H1 (cell line): ENCODE measurements at regions not wholly inside any gene's neighbourhood (a gene's known extent, or its start where the extent isn't known, plus 50 kb on each side); places are given as distances from the start of the nearest gene placed in this dataset.

ENCODE experiments used
- CTCF ChIA-PET: fragments of 300-600 bp; sonication (Branson Sonifier 250); formaldehyde crosslinking; loops from one replicate; lab custom pipeline; 2021; ENCODE audit not compliant: partially characterized antibody; lab: Charles Lee
- POLR2A ChIA-PET: fragments of 300-600 bp; sonication (Branson Sonifier 250); formaldehyde crosslinking; loops from one replicate; lab custom pipeline; 2021; ENCODE audit warnings: inconsistent platforms; ENCODE audit not compliant: partially characterized antibody; lab: Charles Lee
- DNase-seq, 2 experiments: peaks; one replicate each; pipeline versions ENCODE4 v3.0.0 to v3.0.0-alpha.2; 2010 to 2022; ENCODE audit warnings: low spot score in 2 of 2, low read depth in 1 of 2, mixed read lengths in 1 of 2
- FAIRE-seq: peaks from 2 replicates; lab custom pipeline; 2011; peaks lifted over from hg19 to GRCh38; lab: Jason Lieb, UNC
- H2AFZ ChIP-seq: 2 replicates; pipeline ENCODE4 v1.8.1; 2012; ENCODE audit warnings: low read length, inconsistent platforms
- H2AK5ac ChIP-seq: 2 replicates; pipeline ENCODE4 v1.6.1; 2013; ENCODE audit warnings: low read depth, low read length
- H2BK120ac ChIP-seq: replicated peaks from 2 replicates; pipeline ENCODE3; 2013; ENCODE audit warnings: low read depth, low read length, inconsistent platforms
- H2BK12ac ChIP-seq: 2 replicates; pipeline ENCODE4 v1.6.1; 2013; ENCODE audit warnings: low read depth, low read length
- H2BK15ac ChIP-seq: 2 replicates; pipeline ENCODE4 v1.6.1; 2013; ENCODE audit warnings: low read length
- H2BK20ac ChIP-seq: 2 replicates; pipeline ENCODE4 v1.6.1; 2013; ENCODE audit warnings: low read length
- H2BK5ac ChIP-seq: 2 replicates; pipeline ENCODE4 v1.6.1; 2013; ENCODE audit warnings: low read depth, low read length
- H3K14ac ChIP-seq: 2 replicates; pipeline ENCODE4 v1.6.1; 2013; ENCODE audit warnings: inconsistent platforms; ENCODE audit not compliant: insufficient read length
- H3K18ac ChIP-seq: 2 replicates; pipeline ENCODE4 v1.6.1; 2013; ENCODE audit warnings: low read length; ENCODE audit errors: extremely low read depth
- H3K23ac ChIP-seq: 2 replicates; pipeline ENCODE4 v1.6.1; 2013; ENCODE audit warnings: inconsistent platforms; ENCODE audit not compliant: insufficient read length
- H3K23me2 ChIP-seq: 2 replicates; pipeline ENCODE4 v1.6.1; 2013; ENCODE audit warnings: low read depth, low read length
- H3K27ac ChIP-seq: 2 replicates; pipeline ENCODE4 v1.6.1; 2011; ENCODE audit warnings: low read depth, low read length, inconsistent platforms
- H3K27me3 ChIP-seq, 4 experiments: replicated peaks in 1 of 4; 1 replicate in 1 of 4; 2 replicates in 3 of 4; pipeline versions ENCODE4 v1.6.1 to v1.8.1; 2011 to 2013; ENCODE audit warnings: low read length in 3 of 4, mild to moderate bottlenecking in 3 of 4, inconsistent platforms in 2 of 4, mixed read lengths in 2 of 4, moderate library complexity in 1 of 4; ENCODE audit not compliant: control insufficient read depth in 3 of 4, insufficient read depth in 3 of 4; ENCODE audit errors: extremely low read depth in 1 of 4
- H3K36me3 ChIP-seq, 4 experiments: 2 replicates each; pipeline versions ENCODE4 v1.6.1 to v1.8.1; 2011 to 2013; ENCODE audit warnings: mild to moderate bottlenecking in 4 of 4, low read length in 3 of 4, moderate library complexity in 2 of 4, control low read depth in 1 of 4, inconsistent platforms in 1 of 4; ENCODE audit not compliant: insufficient read depth in 4 of 4, control insufficient read depth in 2 of 4
- H3K4ac ChIP-seq: replicated peaks from 2 replicates; pipeline ENCODE3; 2013; ENCODE audit warnings: low read length, low read depth, mixed read lengths, inconsistent platforms; ENCODE audit not compliant: insufficient read length
- H3K4me1 ChIP-seq, 4 experiments: replicated peaks in 1 of 4; 1 replicate in 1 of 4; 2 replicates in 3 of 4; pipeline versions ENCODE4 v1.6.1 to v1.8.1; 2011 to 2013; ENCODE audit warnings: low read length in 3 of 4, inconsistent platforms in 2 of 4, mixed read lengths in 1 of 4; ENCODE audit not compliant: insufficient read depth in 4 of 4, control insufficient read depth in 3 of 4
- H3K4me2 ChIP-seq, 2 experiments: 2 replicates each; pipeline versions ENCODE4 v1.6.1 to v1.8.1; 2011 to 2013; ENCODE audit warnings: low read depth in 2 of 2, low read length in 2 of 2, control low read depth in 1 of 2, inconsistent platforms in 1 of 2, mild to moderate bottlenecking in 1 of 2; ENCODE audit not compliant: insufficient read depth in 1 of 2
- H3K4me3 ChIP-seq, 4 experiments: fragments of 200-600, 300-600 bp in 1 of 4; sonication (generic), shearing (Covaris generic), sonication (Bioruptor Twin) in 1 of 4; 2 replicates each; pipeline versions ENCODE4 v1.5.1 to v1.8.1; 2011 to 2016; ENCODE audit warnings: low read length in 4 of 4, low read depth in 3 of 4, control low read depth in 2 of 4, inconsistent platforms in 2 of 4, mild to moderate bottlenecking in 2 of 4, mixed read lengths in 1 of 4, moderate library complexity in 1 of 4; ENCODE audit not compliant: insufficient read depth in 2 of 4; ENCODE audit errors: extremely low read depth in 1 of 4
- H3K56ac ChIP-seq: replicated peaks from 2 replicates; pipeline ENCODE3; 2013; ENCODE audit warnings: low read depth, mild to moderate bottlenecking, mixed read lengths, low read length, inconsistent platforms; ENCODE audit not compliant: insufficient read length
- H3K79me1 ChIP-seq: 2 replicates; pipeline ENCODE4 v1.6.1; 2013; ENCODE audit warnings: low read depth, low read length, control low read depth
- H3K79me2 ChIP-seq, 2 experiments: 2 replicates each; pipeline versions ENCODE4 v1.6.1 to v1.8.1; 2012 to 2013; ENCODE audit warnings: low read length in 2 of 2, mild to moderate bottlenecking in 2 of 2, inconsistent platforms in 1 of 2; ENCODE audit not compliant: insufficient read depth in 2 of 2, control insufficient read depth in 1 of 2
- H3K9ac ChIP-seq, 4 experiments: replicated peaks in 1 of 4; 1 replicate in 1 of 4; 2 replicates in 3 of 4; pipeline versions ENCODE4 v1.6.1 to v1.8.1; 2011 to 2013; ENCODE audit warnings: low read depth in 3 of 4, low read length in 3 of 4, control low read depth in 2 of 4, mild to moderate bottlenecking in 2 of 4, moderate library complexity in 2 of 4, inconsistent platforms in 1 of 4; ENCODE audit errors: extremely low read depth in 1 of 4
- H3K9me3 ChIP-seq, 2 experiments: 2 replicates each; pipeline versions ENCODE4 v1.6.1 to v1.8.1; 2012 to 2013; ENCODE audit warnings: mild to moderate bottlenecking in 2 of 2, moderate library complexity in 2 of 2, control low read depth in 1 of 2, inconsistent platforms in 1 of 2, low read depth in 1 of 2, low read length in 1 of 2, mixed read lengths in 1 of 2; ENCODE audit not compliant: insufficient read depth in 2 of 2
- H4K20me1 ChIP-seq, 2 experiments: replicated peaks in 1 of 2; 2 replicates each; pipeline versions ENCODE3 to v1.8.1; 2011 to 2013; ENCODE audit warnings: inconsistent platforms in 2 of 2, low read length in 2 of 2, mild to moderate bottlenecking in 1 of 2; ENCODE audit not compliant: insufficient read depth in 2 of 2, control insufficient read depth in 1 of 2
- H4K5ac ChIP-seq: 2 replicates; pipeline ENCODE4 v1.6.1; 2013; ENCODE audit warnings: low read length, low read depth, mixed read lengths, inconsistent platforms; ENCODE audit not compliant: insufficient read length
- H4K8ac ChIP-seq: 2 replicates; pipeline ENCODE4 v1.8.0; 2013; ENCODE audit warnings: mild to moderate bottlenecking, moderate library complexity, low read length, inconsistent platforms; ENCODE audit not compliant: insufficient read depth; ENCODE audit errors: extremely low read depth
- H4K91ac ChIP-seq: replicated peaks from 2 replicates; pipeline ENCODE3; 2013; ENCODE audit warnings: low read length, mixed read lengths, inconsistent platforms; ENCODE audit not compliant: insufficient read length
- ASH2L ChIP-seq: fragments of 200-600, 300-600 bp; sonication (generic); IDR thresholded peaks from one replicate; pipeline ENCODE4 v1.7.1; 2017; ENCODE audit warnings: low read length
- BRCA1 ChIP-seq: IDR thresholded peaks from 2 replicates; pipeline ENCODE4 v1.6.1; 2012; ENCODE audit warnings: low read depth, low read length, improper control_type of control experiment
- CBX8 ChIP-seq: fragments of 300-800, 300-1000 bp; sonication (generic); IDR thresholded peaks from 2 replicates; pipeline ENCODE4 v1.7.1; 2016; ENCODE audit warnings: low read depth, low read length, borderline replicate concordance
- CREB1 ChIP-seq: IDR thresholded peaks from 2 replicates; pipeline ENCODE4 v1.6.1; 2012; ENCODE audit warnings: inconsistent platforms
- EZH2 ChIP-seq: fragments of 200-600 bp; sonication (generic); IDR thresholded peaks from 2 replicates; pipeline ENCODE4 v1.7.1; 2012; ENCODE audit warnings: low read depth, mild to moderate bottlenecking, moderate library complexity, low read length, inconsistent platforms; ENCODE audit not compliant: severe bottlenecking
- MAX ChIP-seq: IDR thresholded peaks from 2 replicates; pipeline ENCODE4 v1.6.1; 2012; ENCODE audit warnings: inconsistent platforms
- PHF8 ChIP-seq: fragments of 200-600 bp; sonication (generic); conservative IDR thresholded peaks from 2 replicates; pipeline ENCODE4 v1.7.1; 2012; ENCODE audit warnings: low read depth, mild to moderate bottlenecking, inconsistent platforms, low read length, moderate library complexity
- POU5F1 ChIP-seq: IDR thresholded peaks from 2 replicates; pipeline ENCODE4 v1.6.1; 2011; ENCODE audit warnings: low read depth, mild to moderate bottlenecking, low read length, moderate library complexity
- SIRT6 ChIP-seq: IDR thresholded peaks from one replicate; pipeline ENCODE4 v1.7.1; 2012; ENCODE audit warnings: low read length, inconsistent platforms
- SIX5 ChIP-seq: IDR thresholded peaks from 2 replicates; pipeline ENCODE4 v1.6.1; 2011; ENCODE audit warnings: mild to moderate bottlenecking, low read depth, low read length
- SP1 ChIP-seq: IDR thresholded peaks from 2 replicates; pipeline ENCODE4 v1.6.1; 2011; ENCODE audit warnings: low read depth, low read length
- SRF ChIP-seq: IDR thresholded peaks from 2 replicates; pipeline ENCODE4 v1.6.1; 2011; ENCODE audit warnings: mild to moderate bottlenecking, low read depth, low read length, moderate library complexity
- TBP ChIP-seq: IDR thresholded peaks from 2 replicates; pipeline ENCODE4 v1.6.1; 2011; ENCODE audit warnings: low read depth, low read length, improper control_type of control experiment
- TCF12 ChIP-seq: IDR thresholded peaks from 2 replicates; pipeline ENCODE4 v1.6.1; 2011; ENCODE audit warnings: low read depth, mild to moderate bottlenecking, low read length
- WGBS, 2 experiments: shearing (Covaris generic) in 1 of 2; methylation state at CpG; one replicate each; pipeline versions ENCODE4 v1.1.6 to v1.1.7; 2013 to 2015; ENCODE audit warnings: low lambda C conversion rate in 2 of 2, mixed read lengths in 2 of 2, inconsistent platforms in 1 of 2, low coverage in 1 of 2, missing lambda C conversion rate in 1 of 2; ENCODE audit not compliant: insufficient replicate concordance in 2 of 2, insufficient coverage in 1 of 2, insufficient read length in 1 of 2; ENCODE audit errors: extremely low coverage in 1 of 2, missing lambda C conversion rate in 1 of 2; 5-methylcytosine and 5-hydroxymethylcytosine counted together
- TF ChIP-seq, protein P1 (sequence below): IDR thresholded peaks from 2 replicates; pipeline ENCODE4 v1.6.1; 2011; ENCODE audit warnings: low read depth, mild to moderate bottlenecking, low read length; ENCODE audit not compliant: insufficient read depth

DNA sequence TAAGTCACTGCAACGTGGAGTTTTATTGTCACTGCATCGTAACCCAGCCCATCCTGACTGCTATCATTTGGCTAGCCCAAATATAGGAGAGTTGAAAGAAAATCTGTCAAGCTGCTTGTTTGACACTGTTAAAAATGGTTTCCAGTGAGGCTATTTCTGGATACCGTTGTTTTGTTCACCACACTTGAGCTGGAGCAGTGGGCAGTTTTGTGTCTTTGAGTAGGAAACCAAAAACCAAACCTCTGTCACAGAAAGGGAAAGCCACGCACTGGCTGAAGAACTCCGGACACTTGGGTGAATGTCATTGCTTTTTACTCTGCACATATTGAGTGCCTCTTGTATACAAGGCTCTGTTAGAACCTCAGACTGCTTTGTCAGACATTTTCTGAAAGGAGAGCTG, 446.4 kb upstream of the CFAP20DC start:
- no peak overlapping the region for H2BK5ac ChIP-seq
- H3K56ac ChIP-seq, result no peak overlapping the region
- WGBS, 2 experiments, result 91% methylated on average over 5 of the region's 5 CpGs; no CpG with 5 or more reads in 1 of the 2 experiments
- DNase-seq, result no peak
- ChIA-PET CTCF (interaction anchor here (0.7 kb wide), 1 partner anchor 78 kb away, joined by 3 read pairs; no protein-coding TSS in a partner anchor), POLR2A (no interaction called here)
- no peak overlapping the region for H3K18ac ChIP-seq
- no peak overlapping the region for H4K91ac ChIP-seq
- no peaks in the 10 kb centered on the region for H3K23me2 ChIP-seq
- no peak overlapping the region for H2AK5ac ChIP-seq
- no peak for FAIRE-seq
- no peak overlapping the region for H4K8ac ChIP-seq
- H3K4me1 ChIP-seq, result no peaks in the 10 kb centered on the region
- no peaks in the 10 kb centered on the region for H3K79me2 ChIP-seq
- no peak overlapping the region for H2BK12ac ChIP-seq
- TF ChIP-seq CBX8, result no peak
- no peak for TF ChIP-seq SIX5
- no peak for TF ChIP-seq CREB1
- no peak for TF ChIP-seq ASH2L
- TF ChIP-seq, protein P1, sequence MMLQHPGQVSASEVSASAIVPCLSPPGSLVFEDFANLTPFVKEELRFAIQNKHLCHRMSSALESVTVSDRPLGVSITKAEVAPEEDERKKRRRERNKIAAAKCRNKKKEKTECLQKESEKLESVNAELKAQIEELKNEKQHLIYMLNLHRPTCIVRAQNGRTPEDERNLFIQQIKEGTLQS, result no peak
- TF ChIP-seq TCF12, result no peak
- TF ChIP-seq POU5F1, result no peak
- TF ChIP-seq SIRT6, result no peak
- TF ChIP-seq MAX, result no peak
- TF ChIP-seq TBP, result no peak
- TF ChIP-seq SRF, result no peak
- TF ChIP-seq PHF8, result no peak
- no peak for TF ChIP-seq BRCA1
- TF ChIP-seq EZH2, result no peak
- TF ChIP-seq SP1, result no peak
- H2BK15ac ChIP-seq, result no peak overlapping the region
- H3K27ac ChIP-seq, result no peak overlapping the region
- H2AFZ ChIP-seq, result no peak overlapping the region
- no peaks in the 10 kb centered on the region; a peak in 1 of 7 replicates for H3K27me3 ChIP-seq
- no peak overlapping the region for H4K5ac ChIP-seq
- no peak overlapping the region for H2BK20ac ChIP-seq
- no peaks in the 10 kb centered on the region for H3K79me1 ChIP-seq
- H3K4me2 ChIP-seq, result no peak overlapping the region
- no peak overlapping the region for H2BK120ac ChIP-seq
- H3K4me3 ChIP-seq, result no peak overlapping the region
- H4K20me1 ChIP-seq, result no peaks in the 10 kb centered on the region
- no peak overlapping the region for H3K4ac ChIP-seq
- no peaks in the 10 kb centered on the region for H3K9me3 ChIP-seq
- H3K9ac ChIP-seq, result no peak overlapping the region
- no peaks in the 10 kb centered on the region for H3K36me3 ChIP-seq
- no peak overlapping the region for H3K14ac ChIP-seq
- H3K23ac ChIP-seq, result no peak overlapping the region
